Esophagus squamous epithelium (tissue), 5 donors: ENCODE measurements at regions not wholly inside any gene's neighbourhood (a gene's known extent, or its start where the extent isn't known, plus 50 kb on each side); places are given as distances from the start of the nearest gene placed in this dataset.

Experiments used
- DNase-seq: peaks from one replicate; lab custom pipeline; 2025; lab: John Stamatoyannopoulos, UW
- H3K27ac ChIP-seq, 4 donors: fragments of 200-600 bp; sonication (generic); one replicate each; pipeline ENCODE4 v1.5.1; 2016 to 2019; ENCODE audit warnings: mild to moderate bottlenecking in 1 of 4
- H3K27me3 ChIP-seq, 4 donors: fragments of 200-600 bp; sonication (generic); 1 replicate in 3 of 4; 2 replicates in 1 of 4; pipeline versions ENCODE4 v1.5.1 to v1.6.0; 2017 to 2021; ENCODE audit warnings: antibody characterized with exemption in 1 of 4
- H3K36me3 ChIP-seq, 3 donors: fragments of 200-600 bp; sonication (generic); one replicate each; pipeline ENCODE4 v1.5.1; 2016 to 2019
- H3K4me1 ChIP-seq, 3 donors: fragments of 200-600 bp; sonication (generic); one replicate each; pipeline ENCODE4 v1.5.1; 2017 to 2019
- H3K4me3 ChIP-seq, 4 donors: fragments of 200-600 bp; sonication (generic); 1 replicate in 3 of 4; 2 replicates in 1 of 4; pipeline ENCODE4 v1.5.1; 2016 to 2019; ENCODE audit warnings: mild to moderate bottlenecking in 2 of 4, moderate library complexity in 1 of 4
- H3K9me3 ChIP-seq, 3 donors: fragments of 200-600 bp; sonication (generic); one replicate each; pipeline ENCODE4 v1.5.1; 2016 to 2019
- CTCF ChIP-seq, 6 experiments: fragments of 450-650 bp in 4 of 6; fragments of 200-600 bp in 2 of 6; sonication (generic) in 2 of 6; IDR thresholded peaks; one replicate each; pipeline ENCODE4 v1.5.1; 2016 to 2019; ENCODE audit warnings: antibody characterized with exemption in 6 of 6, mild to moderate bottlenecking in 4 of 6, moderate library complexity in 4 of 6
- POLR2A ChIP-seq, 4 donors: fragments of 450-650 bp; IDR thresholded peaks; one replicate each; pipeline ENCODE4 v1.6.1; 2017; ENCODE audit warnings: antibody characterized with exemption in 4 of 4, mild to moderate bottlenecking in 4 of 4, moderate library complexity in 3 of 4
- WGBS, 2 donors: methylation state at CpG; one replicate each; pipeline ENCODE4 v1.1.5; 2018; 5-methylcytosine and 5-hydroxymethylcytosine counted together
- intact Hi-C: fragments of 100-400 bp; cut with DNase I; formaldehyde crosslinking; loops from one replicate; pipeline ENCODE4 v1.15.0; 2022
- donor health status: DM: yes; HTN: yes; CAD: no.

GRCh38 chr10:4353059-4353655 lies 472.9 kb upstream of the AKR1E2 start:
- H3K27ac ChIP-seq: no peak overlapping the region
- H3K27me3 ChIP-seq: no peaks in the 10 kb centered on the region
- H3K9me3 ChIP-seq: no peaks in the 10 kb centered on the region
- WGBS, 2 donors: 79 to 87% methylated on average over 11 of the region's 11 CpGs
- H3K36me3 ChIP-seq: no peaks in the 10 kb centered on the region
- no peak for TF ChIP-seq POLR2A (IDR thresholded peaks at IDR 0.05)
- TF ChIP-seq CTCF (IDR thresholded peaks at IDR 0.05): no peak
- no peak overlapping the region for H3K4me3 ChIP-seq
- H3K4me1 ChIP-seq: peaks cover 4 to 31% (median 5%) of the 10 kb centered on the region in 3 donors
- DNase-seq: no peak
- intact Hi-C loops: no loop called here

- no peaks in the 10 kb centered on the region for H3K36me3 ChIP-seq
- H3K27ac ChIP-seq: peak overlapping the region in 1 of 4 donors; percentile 31
- no peak for DNase-seq
- TF ChIP-seq CTCF (IDR thresholded peaks at IDR 0.05) (no peak), POLR2A (IDR thresholded peaks at IDR 0.05) (no peak)
- intact Hi-C loops: no loop called here
- no peaks in the 10 kb centered on the region for H3K27me3 ChIP-seq
- 71 to 78% methylated on average over 3 to 7 of the region's 7 CpGs for whole genome bisulfite sequencing, 2 donors
- no peak overlapping the region for H3K4me3 ChIP-seq
- H3K9me3 ChIP-seq: no peaks in the 10 kb centered on the region
- peaks cover 4 to 31% (median 5%) of the 10 kb centered on the region in 3 donors for H3K4me1 ChIP-seq
Observed at GRCh38 chr10:4352414-4352961, 473.5 kb upstream of the AKR1E2 start.

GRCh38 chr10:4351723-4352413 lies 474.1 kb upstream of the AKR1E2 start:
- no peak for TF ChIP-seq CTCF (IDR thresholded peaks at IDR 0.05)
- TF ChIP-seq POLR2A (IDR thresholded peaks at IDR 0.05): no peak
- Histone ChIP-seq H3K36me3 (no peaks in the 10 kb centered on the region), H3K4me1 (peaks cover 4 to 31% (median 5%) of the 10 kb centered on the region in 3 donors), H3K4me3 (no peak overlapping the region), H3K27me3 (no peaks in the 10 kb centered on the region), H3K27ac (peak overlapping the region in 1 of 4 donors; percentile 31), H3K9me3 (no peaks in the 10 kb centered on the region)
- WGBS, 2 donors: 69% methylated on average over 3 of the region's 3 CpGs
- DNase-seq: no peak
- intact Hi-C loops: no loop called here

- TF ChIP-seq POLR2A (IDR thresholded peaks at IDR 0.05) (no peak), CTCF (IDR thresholded peaks at IDR 0.05) (no peak)
- no peak for DNase-seq
- Histone ChIP-seq H3K27me3 (no peaks in the 10 kb centered on the region), H3K4me1 (peaks cover 5 to 18% (median 7%) of the 10 kb centered on the region in 3 donors), H3K9me3 (no peaks in the 10 kb centered on the region), H3K4me3 (no peak overlapping the region), H3K27ac (no peak overlapping the region), H3K36me3 (no peaks in the 10 kb centered on the region)
- 75 to 85% methylated on average over 6 of the region's 6 CpGs for WGBS, 2 donors
- intact Hi-C loops: no loop called here
Observed at GRCh38 chr10:4347397-4347796, 478.6 kb upstream of the AKR1E2 start.
